ENCODE measurements at regions not wholly inside any gene's neighbourhood (a gene's known extent, or its start where the extent isn't known, plus 50 kb on each side); places are given as distances from the start of the nearest gene placed in this dataset.

GRCh38 chr22:20637750-20638506, 130.5 kb downstream of the MED15 start:
- no peak for DNase-seq (ENCODE audit: low read depth, low spot score)

GRCh38 chr22:20638507-20638870, 131.1 kb downstream of the MED15 start:
- DNase-seq (ENCODE audit: low read depth, low spot score) = no peak

- DNase-seq (ENCODE audit: low read depth, low spot score) = no peak
Observed at GRCh38 chr22:20639343-20639742, 131.9 kb downstream of the MED15 start.

GRCh38 chr22:20639750-20640149, 132.3 kb downstream of the MED15 start:
- no peak for DNase-seq (ENCODE audit: low read depth, low spot score)

GRCh38 chr22:20641198-20641892, 132.6 kb upstream of the SERPIND1 start:
- no peak for DNase-seq (ENCODE audit: low read depth, low spot score)

- DNase-seq (ENCODE audit: low read depth, low spot score) = no peak
Observed at GRCh38 chr22:20641919-20642579, 131.9 kb upstream of the SERPIND1 start.

- DNase-seq (ENCODE audit: low read depth, low spot score) = no peak
Observed at GRCh38 chr22:20642668-20643179, 131.2 kb upstream of the SERPIND1 start.

GRCh38 chr22:20644071-20644642, 129.8 kb upstream of the SERPIND1 start:
- no peak for DNase-seq (ENCODE audit: low read depth, low spot score)

GRCh38 chr22:20645954-20646353, 128.0 kb upstream of the SERPIND1 start:
- no peak for DNase-seq (ENCODE audit: low read depth, low spot score)

- DNase-seq (ENCODE audit: low read depth, low spot score) = no peak
Observed at GRCh38 chr22:20646415-20646814, 127.5 kb upstream of the SERPIND1 start.

- DNase-seq (ENCODE audit: low read depth, low spot score) = no peak
Observed at GRCh38 chr22:20646906-20647305, 127.0 kb upstream of the SERPIND1 start.

GRCh38 chr22:20647586-20648305, 126.2 kb upstream of the SERPIND1 start:
- no peak for DNase-seq (ENCODE audit: low read depth, low spot score)

GRCh38 chr22:20648306-20648903, 125.5 kb upstream of the SERPIND1 start:
- DNase-seq (ENCODE audit: low read depth, low spot score) = no peak

GRCh38 chr22:20650294-20651207, 123.4 kb upstream of the SERPIND1 start:
- DNase-seq (ENCODE audit: low read depth, low spot score) = no peak

- DNase-seq (ENCODE audit: low read depth, low spot score) = no peak
Observed at GRCh38 chr22:20651286-20651685, 122.6 kb upstream of the SERPIND1 start.

GRCh38 chr22:20652130-20652529, 121.8 kb upstream of the SERPIND1 start:
- DNase-seq (ENCODE audit: low read depth, low spot score) = no peak

GRCh38 chr22:20652582-20652981, 121.3 kb upstream of the SERPIND1 start:
- no peak for DNase-seq (ENCODE audit: low read depth, low spot score)

- no peak for DNase-seq (ENCODE audit: low read depth, low spot score)
Observed at GRCh38 chr22:20653012-20653794, 120.7 kb upstream of the SERPIND1 start.

GRCh38 chr22:20653795-20654342, 120.0 kb upstream of the SERPIND1 start:
- DNase-seq (ENCODE audit: low read depth, low spot score) = no peak

Data from iPS DF 19.7 (cell line).